HG02938 (cell line): ENCODE measurements at regions not wholly inside any gene's neighbourhood (a gene's known extent, or its start where the extent isn't known, plus 50 kb on each side); places are given as distances from the start of the nearest gene placed in this dataset.
"Not testable (repeated sequence)": the region's sequence is repeated elsewhere in the genome, so short reads cannot be mapped to it uniquely, and the experiment has no call there.

Source experiments
- ATAC-seq: cut with Tn5 transposase; IDR thresholded peaks from one replicate; pipeline ENCODE4 v1.9.1; 2021; ENCODE audit warnings: mild to moderate bottlenecking, moderate library complexity; ENCODE audit not compliant: unreplicated experiment

DNA sequence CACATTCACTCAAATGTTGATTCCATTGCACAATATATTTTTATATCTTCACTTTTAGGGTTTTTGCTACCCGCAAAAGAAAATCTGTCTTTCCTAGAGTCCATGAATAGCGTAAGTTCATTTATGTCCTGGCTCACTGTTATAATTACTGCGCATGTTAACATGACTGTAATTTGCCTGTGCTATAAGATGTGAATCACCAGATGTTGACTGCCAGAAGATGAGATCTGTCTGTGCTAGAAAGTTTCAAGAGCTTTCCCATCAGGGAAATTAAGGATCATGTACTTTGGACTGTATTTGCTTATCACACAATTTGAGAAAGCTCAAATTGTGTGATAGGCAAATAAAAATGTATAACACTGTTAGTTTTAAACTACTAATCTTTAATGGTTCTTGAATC, 322.5 kb downstream of the CHL1 start:
- no peak for ATAC-seq

DNA sequence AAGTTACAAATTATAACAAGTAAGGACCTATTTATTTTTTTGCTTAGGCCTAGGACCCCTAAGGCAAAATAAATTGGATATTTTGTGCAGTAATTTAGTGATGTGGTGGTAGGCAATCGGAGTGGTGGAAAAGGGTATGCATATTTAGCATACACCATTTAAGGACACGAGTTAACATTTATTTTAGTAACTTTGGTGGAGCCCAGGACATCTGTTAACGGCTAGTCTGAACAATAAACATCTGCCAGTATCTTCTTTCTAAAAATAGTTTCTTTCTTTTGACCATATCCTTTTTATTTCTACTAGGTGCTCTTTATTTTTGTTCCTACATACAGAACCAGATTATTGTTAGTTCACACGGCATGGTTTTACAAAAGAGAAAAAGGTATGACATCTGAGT, 326.3 kb downstream of the CHL1 start:
- ATAC-seq = no peak

DNA sequence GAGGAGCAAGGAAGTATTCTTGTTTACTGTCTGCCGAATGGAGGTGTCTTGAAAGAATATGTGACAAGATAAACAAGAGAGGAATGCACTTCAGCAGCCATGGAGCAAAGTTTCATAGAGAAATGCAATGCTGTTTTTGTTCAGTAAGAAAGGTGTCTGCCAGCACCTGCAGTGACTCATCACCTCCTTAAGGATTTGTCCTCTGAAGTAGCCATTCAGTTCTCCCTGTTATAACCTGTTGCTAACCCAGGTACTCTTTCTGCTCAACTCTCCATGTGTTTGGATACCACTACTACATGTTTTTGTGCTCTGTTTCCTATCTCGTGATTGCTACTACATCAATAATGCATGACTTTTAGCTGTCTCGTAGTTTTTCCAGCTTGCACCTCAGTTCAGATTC, 328.9 kb downstream of the CHL1 start:
- no peak for ATAC-seq

DNA sequence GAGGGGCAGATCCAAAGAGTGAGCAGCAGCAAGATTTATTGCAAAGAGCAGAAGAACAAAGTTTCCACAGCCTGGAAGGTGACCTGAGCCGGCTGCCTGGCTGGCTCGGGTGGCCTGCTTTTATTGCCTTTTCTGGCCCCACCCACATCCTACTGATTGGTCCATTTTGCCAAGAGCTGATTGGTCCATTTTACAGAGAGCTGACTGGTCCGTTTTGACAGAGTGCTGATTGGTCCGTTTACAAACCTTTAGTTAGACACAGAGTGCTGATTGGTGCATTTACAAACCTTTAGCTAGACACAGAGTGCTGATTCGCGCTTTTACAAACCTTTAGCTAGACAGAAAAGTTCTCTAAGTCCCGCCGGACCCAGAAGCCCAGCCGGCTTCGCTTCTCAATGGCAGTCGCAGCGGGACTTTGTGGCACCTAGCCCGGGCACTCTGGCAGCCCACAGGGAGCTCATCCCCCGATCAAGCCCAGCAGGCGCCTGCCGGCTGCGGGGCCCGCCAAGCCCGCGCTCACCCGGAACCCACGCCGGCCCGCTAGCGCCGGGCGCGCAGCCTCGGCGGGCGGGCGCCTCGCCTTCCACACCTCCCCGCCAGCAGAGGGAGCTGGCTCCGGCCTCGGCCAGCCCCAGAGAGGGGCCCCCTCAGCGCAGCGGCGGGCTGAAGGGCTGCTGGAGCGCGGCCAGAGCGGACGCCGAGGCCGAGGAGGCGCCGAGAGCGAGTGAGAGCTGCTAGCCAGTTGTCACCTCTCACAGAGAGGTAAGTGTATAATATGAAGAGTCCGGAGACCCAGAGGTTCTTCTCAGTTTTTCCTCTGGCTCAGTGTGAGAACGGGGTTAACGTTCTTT, 339.2 kb downstream of the CHL1 start:
- no peak for ATAC-seq

DNA sequence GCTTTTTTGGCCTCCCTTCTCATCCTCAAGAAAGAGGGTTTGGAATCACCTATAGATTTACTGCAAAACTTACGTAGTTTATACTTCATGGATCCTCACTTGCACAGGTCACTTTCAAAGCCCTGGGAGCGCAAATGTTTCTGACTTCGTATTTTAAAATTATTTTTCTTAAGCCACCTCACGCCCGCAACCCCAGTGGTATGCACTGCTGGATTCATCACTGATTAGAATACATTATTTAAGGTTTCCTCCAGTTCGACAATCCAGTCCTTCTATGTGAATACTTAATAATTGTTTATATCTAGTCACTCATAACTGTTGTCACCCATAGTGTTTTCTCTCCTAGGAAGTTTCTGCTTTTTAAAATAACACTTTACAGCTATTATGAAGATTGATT, 339.9 kb downstream of the CHL1 start:
- ATAC-seq = no peak

DNA sequence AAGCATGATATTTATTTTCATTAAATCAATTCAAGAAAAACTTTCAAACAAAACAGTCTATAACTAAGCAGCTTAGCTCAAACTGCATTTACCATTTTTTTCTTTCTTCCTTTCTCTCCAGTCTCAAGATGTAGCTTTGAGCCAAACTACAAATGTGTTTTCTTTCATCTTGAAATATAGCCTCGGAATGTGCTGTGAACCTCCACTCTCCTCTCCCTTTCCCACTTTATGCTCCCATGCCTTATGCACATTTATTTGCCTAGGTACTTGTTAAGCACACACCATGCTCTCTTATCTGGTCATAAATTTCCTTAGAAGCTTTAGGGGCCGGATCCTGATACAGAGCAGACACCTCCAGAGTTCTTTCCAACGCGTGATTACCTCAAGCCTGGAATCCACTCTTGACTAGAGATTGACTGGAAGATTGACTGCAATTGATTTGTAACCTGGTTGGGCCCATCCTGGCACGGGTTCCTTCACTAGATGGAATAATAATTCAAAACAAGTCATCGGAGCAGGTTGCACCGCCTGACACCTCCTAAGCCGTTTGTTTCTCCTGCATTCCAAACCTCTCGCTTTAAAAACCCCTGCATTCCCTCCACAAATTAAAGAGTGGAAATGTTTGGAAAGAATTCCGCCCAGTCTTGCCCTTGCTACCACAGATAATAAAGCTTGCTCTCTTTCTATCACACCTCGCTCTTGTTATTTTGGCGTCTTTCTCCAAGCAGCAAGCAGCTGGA, 344.7 kb downstream of the CHL1 start:
- no peak for ATAC-seq

DNA sequence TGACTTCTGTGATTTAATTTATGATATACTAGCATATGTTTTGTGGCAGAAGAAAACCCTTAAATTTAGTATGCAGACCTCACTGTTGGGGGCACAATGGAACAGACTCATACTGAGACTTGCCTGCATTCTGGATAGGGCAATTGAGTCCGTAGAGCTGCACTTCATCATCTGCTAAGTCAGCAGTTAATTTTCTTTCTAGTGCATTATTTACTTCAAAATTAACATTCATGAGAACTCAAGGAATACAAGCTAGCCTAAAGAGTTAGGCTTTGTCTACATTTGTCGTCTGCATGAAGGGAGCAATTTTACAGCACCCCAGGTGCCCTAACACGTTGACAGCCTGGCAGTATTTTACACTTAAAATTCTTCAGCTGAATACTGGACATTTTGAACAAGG, 345.5 kb downstream of the CHL1 start:
- ATAC-seq = no peak

DNA sequence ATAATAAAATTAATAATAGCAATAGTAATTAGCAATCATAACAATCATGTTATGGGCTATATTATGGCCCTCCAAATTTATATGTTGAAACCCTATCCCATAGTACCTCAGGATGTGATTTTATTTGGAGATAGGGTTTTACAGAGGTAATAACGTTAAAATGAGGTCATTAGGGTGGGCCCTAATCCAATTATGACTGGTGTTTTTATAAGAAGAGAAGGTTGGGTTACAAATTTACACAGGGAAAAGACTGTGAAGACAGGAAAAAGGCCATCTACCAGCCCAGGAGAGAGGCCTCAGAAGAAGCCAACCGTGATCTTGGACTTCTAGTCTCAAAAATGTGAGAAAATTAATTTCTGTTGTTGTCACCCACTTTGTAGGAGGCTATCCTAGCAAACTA, 353.1 kb downstream of the CHL1 start:
- ATAC-seq = no peak

DNA sequence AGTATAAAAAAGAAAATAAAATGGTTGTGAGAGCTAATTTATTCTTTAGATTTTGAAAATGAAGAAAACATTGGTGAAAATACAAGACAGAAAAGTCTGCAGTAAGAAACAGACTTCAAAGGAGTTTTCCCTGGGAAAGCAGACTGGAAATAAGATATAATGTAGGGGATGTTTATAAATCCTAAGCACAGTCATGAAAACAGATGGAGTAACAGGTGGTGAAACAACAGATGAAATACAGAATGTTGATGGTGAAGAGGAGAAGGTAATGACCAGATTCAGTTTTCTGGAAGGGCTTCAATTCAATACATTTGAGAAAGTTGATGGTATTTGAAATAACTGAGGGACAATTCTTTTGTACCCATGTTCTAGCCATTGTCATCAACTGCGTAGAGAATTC, 353.9 kb downstream of the CHL1 start:
- ATAC-seq = no peak

DNA sequence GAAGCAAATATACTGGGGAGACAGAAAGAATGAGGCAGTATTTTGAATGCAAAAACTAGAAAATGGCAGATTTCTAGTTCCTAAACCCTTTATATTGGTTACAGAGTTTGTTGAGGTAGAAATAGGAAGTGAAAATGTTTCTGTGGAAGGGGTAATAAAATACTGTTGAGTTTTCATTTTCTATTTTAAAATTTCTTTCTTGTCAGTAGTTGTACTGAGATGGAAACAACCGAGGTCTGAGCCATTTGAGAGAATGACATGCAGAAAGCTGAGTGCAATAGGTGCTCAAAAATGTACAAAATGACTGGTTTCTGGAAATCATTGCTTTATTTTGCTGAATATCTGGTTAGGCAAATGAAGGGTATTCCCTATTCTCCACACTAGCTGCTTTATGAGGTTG, 361.4 kb downstream of the CHL1 start:
- peak; percentile 99 for ATAC-seq

DNA sequence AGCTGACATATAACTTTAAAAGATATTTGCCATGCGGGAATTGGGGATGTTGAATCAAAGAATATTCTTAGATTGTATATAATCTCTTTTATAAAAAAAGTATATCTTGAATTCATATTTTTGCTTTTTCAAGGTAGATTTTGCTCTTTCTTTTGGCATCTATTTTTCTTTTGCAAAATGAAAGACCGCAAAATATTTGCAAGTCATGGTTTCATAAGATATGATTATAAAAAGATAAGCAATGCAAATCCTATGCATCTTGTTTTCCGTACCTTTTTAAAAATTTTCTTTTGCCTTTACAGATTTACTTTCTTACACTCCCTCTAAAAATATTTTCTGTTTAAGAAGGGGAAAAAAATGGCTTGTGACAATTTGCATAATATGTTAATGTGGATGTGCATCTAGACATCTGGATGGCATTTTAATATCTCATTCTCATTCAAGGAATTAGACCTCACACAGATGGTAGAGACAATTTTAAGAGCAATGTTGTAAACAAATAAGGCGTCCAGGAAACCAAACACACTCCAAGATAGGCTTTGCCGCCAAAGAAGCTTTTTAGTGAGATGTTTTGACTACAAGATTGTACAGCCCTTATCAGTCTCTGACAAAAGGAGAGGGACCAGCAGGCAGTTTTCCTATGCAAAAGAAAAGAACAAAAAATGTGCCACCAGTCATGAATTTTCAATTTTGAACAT, 371.1 kb downstream of the CHL1 start:
- no peak for ATAC-seq

DNA sequence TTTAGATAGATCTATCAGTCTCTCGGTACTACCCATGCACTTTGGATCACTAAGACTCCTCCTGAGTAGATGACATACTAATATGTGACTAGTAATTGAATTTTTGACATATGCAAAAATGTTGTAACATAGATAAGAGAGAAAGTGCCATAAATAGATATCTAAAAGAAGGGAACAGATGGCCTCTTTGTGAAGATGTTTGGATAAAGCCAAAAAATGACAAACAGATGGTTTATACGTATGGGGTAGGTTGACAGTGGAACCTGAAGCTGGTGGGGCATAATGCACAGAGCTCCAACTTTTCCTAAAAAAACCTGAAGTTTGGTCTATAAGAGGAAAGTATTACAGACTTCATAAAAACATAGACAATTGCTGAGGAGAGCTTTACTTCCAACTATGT, 383.0 kb downstream of the CHL1 start:
- ATAC-seq = not testable (repeated sequence)

DNA sequence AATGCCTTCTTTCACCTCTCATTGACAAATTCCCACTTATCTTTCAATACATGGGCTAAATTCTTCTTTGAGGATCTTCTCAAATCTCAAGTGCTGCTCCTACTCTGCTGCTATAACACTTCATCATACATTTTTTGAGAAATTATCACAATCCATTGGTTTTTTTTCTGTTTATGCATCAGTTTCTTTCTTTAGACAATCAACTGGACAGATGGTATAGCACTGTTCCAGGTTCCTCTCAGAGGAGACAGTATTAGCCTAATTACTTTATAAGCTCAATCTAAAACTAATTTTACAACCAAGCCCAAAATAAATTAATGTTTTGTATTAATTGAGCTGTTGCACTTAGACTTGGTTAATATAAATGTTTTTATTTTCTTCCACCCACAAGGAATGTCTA, 392.5 kb downstream of the CHL1 start:
- not testable (repeated sequence) for ATAC-seq

DNA sequence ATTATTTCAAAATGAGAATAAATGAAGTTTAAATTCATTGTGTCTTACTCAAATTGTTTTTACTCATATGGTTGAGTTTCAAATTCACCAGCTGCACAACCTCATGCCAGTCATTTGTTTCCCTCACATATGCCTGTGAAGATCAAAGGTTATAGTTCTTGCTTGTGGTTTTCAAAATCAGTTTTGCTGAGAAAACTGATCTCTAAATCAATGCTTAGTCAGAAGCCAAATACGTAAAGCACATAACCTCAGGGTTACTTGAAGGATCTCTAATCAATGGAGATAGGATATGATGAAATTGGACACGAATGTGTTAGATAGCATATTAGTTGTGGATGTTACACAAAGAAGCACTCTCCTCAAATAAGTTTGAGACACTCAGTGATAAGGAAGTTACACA, 400.7 kb downstream of the CHL1 start:
- ATAC-seq = not testable (repeated sequence)

DNA sequence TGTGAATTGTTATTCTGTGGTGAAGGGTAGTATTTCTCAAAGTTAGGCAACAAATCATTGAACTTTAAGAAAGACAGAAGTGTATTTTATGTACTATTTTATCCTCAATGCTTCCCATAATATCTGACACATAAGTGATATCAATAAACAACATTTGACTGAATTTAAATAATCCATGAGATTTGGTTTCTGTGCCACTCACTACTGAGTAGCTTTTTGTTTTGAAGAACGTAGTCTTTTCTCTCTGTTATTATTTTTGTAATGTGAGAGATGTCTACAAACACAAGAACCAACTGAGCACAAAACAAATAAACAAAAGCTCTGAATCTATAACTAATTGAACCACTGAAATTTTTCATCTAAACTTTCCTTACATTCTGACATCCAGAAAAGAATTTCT, 401.2 kb downstream of the CHL1 start:
- not testable (repeated sequence) for ATAC-seq

DNA sequence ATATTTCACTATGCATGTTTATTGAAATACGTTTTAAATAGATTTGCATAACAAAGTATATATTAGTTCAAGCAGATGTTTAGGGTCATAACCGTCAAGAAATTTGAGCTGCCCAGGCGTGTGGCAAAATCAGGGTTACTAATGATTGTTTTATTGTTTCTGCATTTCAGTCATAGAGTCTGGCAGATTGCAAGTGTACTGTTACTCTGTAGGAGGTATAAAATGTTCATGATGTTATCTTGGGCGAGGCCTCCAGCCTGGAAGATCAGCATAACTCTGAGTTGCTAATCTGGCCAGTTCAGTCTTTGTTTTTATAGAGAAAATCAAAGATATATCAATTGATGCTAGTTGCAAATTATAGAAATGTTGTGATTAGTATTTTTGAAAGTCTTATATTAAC, 410.9 kb downstream of the CHL1 start:
- not testable (repeated sequence) for ATAC-seq

DNA sequence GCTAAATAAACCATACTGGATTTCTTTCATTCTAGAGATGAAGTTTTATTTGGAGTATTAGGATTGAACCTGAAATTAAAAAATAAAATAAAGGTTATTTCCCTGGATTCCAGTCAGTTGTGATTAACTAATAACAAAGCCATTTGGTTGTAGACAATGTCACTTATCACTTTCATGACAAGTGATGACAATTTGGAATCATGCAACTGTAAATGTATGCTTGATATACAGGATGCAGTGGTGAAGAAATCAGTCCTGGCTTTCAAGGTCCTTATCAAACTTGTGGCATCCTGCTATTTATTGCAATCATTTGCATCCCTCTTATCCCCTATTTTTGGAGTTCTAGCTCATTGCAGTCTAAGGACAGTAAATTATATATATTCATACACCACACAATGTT, 425.2 kb downstream of the CHL1 start:
- ATAC-seq = no peak

DNA sequence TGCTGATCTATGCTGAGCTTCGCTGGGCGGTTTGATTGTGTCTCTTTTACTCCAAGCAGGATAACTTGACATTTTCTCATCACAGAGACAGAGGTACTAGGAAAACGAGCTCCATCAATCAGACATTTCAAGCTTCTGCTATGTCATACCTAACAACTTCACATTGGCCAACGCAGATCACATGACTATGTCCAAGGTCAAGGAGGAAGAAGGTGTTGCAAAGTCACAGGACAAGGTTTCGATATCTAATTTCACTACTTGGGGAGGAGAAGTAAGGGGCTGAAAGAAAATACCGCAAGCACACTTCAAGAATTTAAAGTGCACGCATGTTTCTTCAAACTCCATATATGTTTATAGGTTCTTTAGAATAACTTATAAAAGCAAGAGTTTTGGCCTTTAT, 425.8 kb downstream of the CHL1 start:
- no peak for ATAC-seq

DNA sequence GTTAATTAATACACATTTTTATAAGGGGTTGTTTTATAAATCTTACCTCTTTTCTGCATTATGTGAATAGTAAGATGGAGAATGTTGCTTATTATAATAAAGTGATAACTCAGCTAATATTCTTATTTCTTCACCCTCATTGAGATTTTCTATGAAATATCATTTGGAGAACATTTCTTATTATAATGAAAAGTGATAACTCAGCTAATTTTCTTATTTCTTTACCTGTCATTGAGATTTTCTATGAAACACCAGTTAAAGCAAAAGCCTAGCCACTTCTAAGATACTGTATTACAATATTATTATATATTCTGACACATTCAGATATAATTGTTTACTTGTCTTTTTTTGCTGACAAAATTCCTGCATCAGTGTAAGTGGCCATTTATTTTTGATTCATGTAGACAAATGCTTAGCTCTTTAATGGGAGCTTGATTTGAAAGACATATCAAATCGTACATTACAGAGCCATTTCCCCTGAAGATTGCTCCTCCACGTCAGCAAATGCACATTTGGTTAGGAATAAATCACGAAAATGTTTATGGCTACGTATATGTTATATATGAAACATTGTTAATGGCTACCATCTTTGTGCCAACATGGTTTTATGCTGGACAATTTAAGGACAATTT, 427.5 kb downstream of the CHL1 start:
- ATAC-seq = no peak

DNA sequence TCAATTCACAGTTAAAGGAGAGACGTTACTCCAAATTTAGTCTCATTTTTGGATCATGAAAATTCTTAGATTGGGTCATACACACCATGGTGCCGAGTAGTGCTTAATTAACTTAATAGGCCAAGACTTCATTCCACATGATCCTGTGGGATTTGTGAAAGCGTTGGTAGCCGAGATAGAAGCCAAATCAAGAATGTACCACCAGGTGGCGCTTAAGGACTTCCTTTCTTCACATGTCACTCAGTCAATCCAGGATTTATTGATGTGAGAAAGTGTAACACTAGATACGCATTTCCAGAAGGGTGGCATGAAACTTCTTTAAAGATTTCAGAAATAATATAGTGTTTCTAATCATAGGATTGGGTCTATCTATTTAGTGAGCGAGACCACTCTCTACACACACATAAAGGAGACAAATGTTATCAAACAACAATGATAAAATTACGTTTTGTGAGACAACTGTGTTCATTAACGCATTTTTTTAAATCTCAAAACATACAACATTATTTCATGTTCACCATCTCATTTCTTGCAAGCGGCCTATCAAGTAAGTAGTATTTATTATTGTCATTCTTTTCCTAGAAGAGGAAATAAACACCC, 436.1 kb downstream of the CHL1 start:
- ATAC-seq = no peak

DNA sequence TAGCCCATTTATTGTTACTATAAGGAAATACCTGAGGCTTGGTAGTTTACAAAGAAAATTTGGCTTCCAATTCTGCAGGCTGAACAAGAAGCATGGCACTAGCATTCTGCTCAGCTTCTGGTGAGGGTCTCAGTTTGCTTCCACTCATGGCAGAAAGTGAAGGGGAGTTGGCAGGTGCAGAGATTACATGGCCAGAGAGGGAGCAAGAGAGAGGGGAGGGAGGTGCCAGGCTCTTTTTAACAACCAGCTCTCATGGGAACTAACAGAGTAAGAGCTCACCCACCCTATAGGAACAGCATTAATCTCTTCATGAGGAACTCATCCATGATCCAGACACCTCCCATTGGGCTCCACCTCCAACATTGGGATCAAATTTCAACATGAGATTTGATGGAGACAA, 437.9 kb downstream of the CHL1 start:
- ATAC-seq = no peak
